HG03060 (cell line): ENCODE measurements at regions not wholly inside any gene's neighbourhood (a gene's known extent, or its start where the extent isn't known, plus 50 kb on each side); places are given as distances from the start of the nearest gene placed in this dataset.

ENCODE experiments used
- ATAC-seq: cut with Tn5 transposase; IDR thresholded peaks from one replicate; pipeline ENCODE4 v1.9.1; 2021; ENCODE audit warnings: low read depth, moderate number of reproducible peaks; ENCODE audit not compliant: unreplicated experiment

- ATAC-seq, result no peak
Measured at GRCh38 chr6:14716499-14717146, 529.2 kb upstream of the JARID2 start.

GRCh38 chr6:14717307-14717706, 528.6 kb upstream of the JARID2 start:
- ATAC-seq, result no peak

- no peak for ATAC-seq
Measured at GRCh38 chr6:14718861-14719260, 527.0 kb upstream of the JARID2 start.

- ATAC-seq, result no peak
Measured at GRCh38 chr6:14719270-14719669, 526.6 kb upstream of the JARID2 start.

- ATAC-seq, result no peak
Measured at GRCh38 chr6:14720411-14721102, 525.3 kb upstream of the JARID2 start.

GRCh38 chr6:14721103-14721758, 524.6 kb upstream of the JARID2 start:
- ATAC-seq, result no peak

- ATAC-seq, result no peak
Measured at GRCh38 chr6:14722001-14722562, 523.8 kb upstream of the JARID2 start.

- no peak for ATAC-seq
Measured at GRCh38 chr6:14722704-14723103, 523.2 kb upstream of the JARID2 start.

GRCh38 chr6:14723535-14724086, 522.3 kb upstream of the JARID2 start:
- no peak for ATAC-seq

GRCh38 chr6:14724549-14724948, 521.3 kb upstream of the JARID2 start:
- no peak for ATAC-seq

- no peak for ATAC-seq
Measured at GRCh38 chr6:14726816-14727493, 518.9 kb upstream of the JARID2 start.

GRCh38 chr6:14727494-14728395, 518.1 kb upstream of the JARID2 start:
- no peak for ATAC-seq

- no peak for ATAC-seq
Measured at GRCh38 chr6:14728396-14729024, 517.4 kb upstream of the JARID2 start.

GRCh38 chr6:14729129-14729871, 516.6 kb upstream of the JARID2 start:
- peak; percentile 44 for ATAC-seq

- no peak for ATAC-seq
Measured at GRCh38 chr6:14730654-14731053, 515.2 kb upstream of the JARID2 start.

- ATAC-seq, result no peak
Measured at GRCh38 chr6:14731611-14732010, 514.3 kb upstream of the JARID2 start.

GRCh38 chr6:14732226-14732843, 513.5 kb upstream of the JARID2 start:
- ATAC-seq, result no peak
